Keratinocyte (primary cell): ENCODE measurements at regions not wholly inside any gene's neighbourhood (a gene's known extent, or its start where the extent isn't known, plus 50 kb on each side); places are given as distances from the start of the nearest gene placed in this dataset.

ENCODE experiments used
- CTCF ChIP-seq, 3 experiments: IDR thresholded peaks in 1 of 3; conservative IDR thresholded peaks in 1 of 3; optimal IDR thresholded peaks in 1 of 3; 2 replicates in 2 of 3; 3 replicates in 1 of 3; pipeline versions ENCODE3 to v1.5.1; 2011; ENCODE audit warnings: low read length in 3 of 3, mild to moderate bottlenecking in 3 of 3, moderate library complexity in 2 of 3, control low read depth in 1 of 3, inconsistent platforms in 1 of 3; ENCODE audit not compliant: insufficient read depth in 2 of 3; ENCODE audit errors: extremely low read depth in 1 of 3
- EZH2 ChIP-seq: IDR thresholded peaks from one replicate; pipeline ENCODE4 v1.6.1; 2012; ENCODE audit warnings: inconsistent platforms, mild to moderate bottlenecking, low read length, moderate library complexity

GRCh38 chr14:98926146-98926545, 345.9 kb downstream of the BCL11B start:
- TF ChIP-seq CTCF (optimal IDR thresholded peaks at IDR 0.05 in 1 of 3, IDR thresholded peaks at IDR 0.05 in 1 of 3, conservative IDR thresholded peaks at IDR 0.05 in 1 of 3; ENCODE audit: extremely low read depth in 1 of 3, insufficient read depth in 2 of 3, low read length in 3 of 3) (no peak), EZH2 (no peak)
